Endothelial cell of umbilical vein (primary cell): ENCODE measurements at regions not wholly inside any gene's neighbourhood (a gene's known extent, or its start where the extent isn't known, plus 50 kb on each side); places are given as distances from the start of the nearest gene placed in this dataset.

Source experiments
- BruUV-seq: library from RNA; stranded (reverse); fragments of 400-500 nt; replicated peaks from 2 replicates; lab custom pipeline; 2021; lab: Mats Ljungman, UMichigan
- CTCF ChIA-PET: fragments of 300-600, 350-600 bp; sonication (Branson Sonifier 250); formaldehyde crosslinking; loops from one replicate; lab custom pipeline; 2021; ENCODE audit warnings: antibody characterized with exemption, inconsistent platforms; lab: Charles Lee
- POLR2A ChIA-PET: fragments of 300-600, 350-600 bp; sonication (Branson Sonifier 250); formaldehyde crosslinking; loops from one replicate; lab custom pipeline; 2021; ENCODE audit warnings: antibody characterized with exemption, inconsistent platforms; lab: Charles Lee
- DNase-seq: peaks from one replicate; pipeline ENCODE4 v3.0.0-alpha.2; 2011; ENCODE audit warnings: low read depth, low spot score
- FAIRE-seq: peaks from 2 replicates; lab custom pipeline; 2011; peaks lifted over from hg19 to GRCh38; lab: Jason Lieb, UNC
- H2AFZ ChIP-seq: 2 replicates; pipeline ENCODE4 v1.6.0; 2012; ENCODE audit warnings: low read depth, low read length, control low read depth, inconsistent platforms
- H3K27ac ChIP-seq: 2 replicates; pipeline ENCODE4 v1.5.1; 2011; ENCODE audit warnings: low read depth, mild to moderate bottlenecking, control low read depth, low read length, moderate library complexity; ENCODE audit not compliant: insufficient read depth
- H3K27me3 ChIP-seq, 2 experiments: 2 replicates each; pipeline versions ENCODE4 v1.6.0 to v1.6.1; 2011; ENCODE audit warnings: low read length in 2 of 2, mixed read lengths in 1 of 2; ENCODE audit not compliant: control insufficient read depth in 2 of 2, insufficient read depth in 2 of 2
- H3K36me3 ChIP-seq, 2 experiments: 2 replicates in 1 of 2; 3 replicates in 1 of 2; pipeline ENCODE4 v1.5.1; 2011; ENCODE audit warnings: low read length in 2 of 2, mild to moderate bottlenecking in 1 of 2, moderate library complexity in 1 of 2; ENCODE audit not compliant: control insufficient read depth in 2 of 2, insufficient read depth in 2 of 2; ENCODE audit errors: extremely low read depth in 1 of 2
- H3K4me1 ChIP-seq: 3 replicates; pipeline ENCODE4 v1.5.1; 2011; ENCODE audit warnings: mild to moderate bottlenecking, low read length; ENCODE audit not compliant: control insufficient read depth, insufficient read depth; ENCODE audit errors: extremely low read depth
- H3K4me2 ChIP-seq: 2 replicates; pipeline ENCODE4 v1.6.1; 2011; ENCODE audit warnings: low read length, control low read depth, mixed read lengths; ENCODE audit not compliant: insufficient read depth
- H3K4me3 ChIP-seq, 3 experiments: fragments of 200-600 bp in 1 of 3; sonication (generic), shearing (Covaris generic) in 1 of 3; replicated peaks in 1 of 3; 2 replicates each; pipeline ENCODE4 v1.5.1; 2011 to 2016; ENCODE audit warnings: control low read depth in 3 of 3, low read length in 3 of 3, mild to moderate bottlenecking in 2 of 3, inconsistent platforms in 1 of 3, low read depth in 1 of 3, moderate library complexity in 1 of 3; ENCODE audit not compliant: insufficient read depth in 1 of 3
- H3K79me2 ChIP-seq: 2 replicates; pipeline ENCODE4 v1.6.0; 2012; ENCODE audit warnings: low read length, inconsistent platforms; ENCODE audit not compliant: control insufficient read depth, insufficient read depth
- H3K9ac ChIP-seq: replicated peaks from 2 replicates; pipeline ENCODE3; 2011; ENCODE audit warnings: low read length, control low read depth; ENCODE audit not compliant: insufficient read depth; ENCODE audit errors: extremely low read depth
- H3K9me1 ChIP-seq: replicated peaks from 3 replicates; pipeline ENCODE4 v1.6.0; 2011; ENCODE audit warnings: mild to moderate bottlenecking, low read length; ENCODE audit not compliant: control insufficient read depth, insufficient read depth; ENCODE audit errors: extremely low read depth
- H3K9me3 ChIP-seq: replicated peaks from 2 replicates; pipeline ENCODE4 v1.5.1; 2012; ENCODE audit warnings: low read length, inconsistent platforms; ENCODE audit not compliant: control insufficient read depth, insufficient read depth
- H4K20me1 ChIP-seq: replicated peaks from 2 replicates; pipeline ENCODE3; 2011; ENCODE audit warnings: mild to moderate bottlenecking, low read length; ENCODE audit not compliant: control insufficient read depth, insufficient read depth; ENCODE audit errors: extremely low read depth
- CTCF ChIP-seq, 2 donors: IDR thresholded peaks; 1 replicate in 1 of 2; 2 replicates in 1 of 2; pipeline ENCODE4 v1.5.1; 2011; ENCODE audit warnings: low read length in 2 of 2, mild to moderate bottlenecking in 2 of 2, moderate library complexity in 2 of 2, control low read depth in 1 of 2, inconsistent platforms in 1 of 2, low read depth in 1 of 2; ENCODE audit not compliant: insufficient read depth in 1 of 2; ENCODE audit errors: extremely low read depth in 1 of 2
- EZH2 ChIP-seq: IDR thresholded peaks from 2 replicates; pipeline ENCODE4 v1.6.1; 2012; ENCODE audit warnings: borderline replicate concordance, low read depth, mild to moderate bottlenecking, moderate library complexity, low read length, inconsistent platforms; ENCODE audit not compliant: severe bottlenecking
- FOS ChIP-seq: IDR thresholded peaks from 2 replicates; pipeline ENCODE4 v1.6.1; 2011; ENCODE audit warnings: mild to moderate bottlenecking, low read length, moderate library complexity, borderline replicate concordance; ENCODE audit not compliant: insufficient read depth
- GATA2 ChIP-seq: IDR thresholded peaks from 2 replicates; pipeline ENCODE4 v1.7.0; 2011; ENCODE audit warnings: low read depth, mild to moderate bottlenecking, moderate library complexity, mixed read lengths, low read length; ENCODE audit not compliant: insufficient read length, insufficient read depth
- JUN ChIP-seq: IDR thresholded peaks from 2 replicates; pipeline ENCODE4 v1.6.1; 2011; ENCODE audit warnings: borderline replicate concordance, low read depth; ENCODE audit not compliant: insufficient read length, insufficient read depth
- MAX ChIP-seq: IDR thresholded peaks from 2 replicates; pipeline ENCODE4 v1.6.1; 2011; ENCODE audit not compliant: insufficient read depth, insufficient read length
- MYC ChIP-seq: IDR thresholded peaks from one replicate; pipeline ENCODE4 v1.6.1; 2011; ENCODE audit warnings: mild to moderate bottlenecking, low read depth, low read length
- POLR2A ChIP-seq: IDR thresholded peaks from 2 replicates; pipeline ENCODE4 v1.6.1; 2012; ENCODE audit warnings: low read depth, mild to moderate bottlenecking, control low read depth, low read length
- POLR2AphosphoS5 ChIP-seq: IDR thresholded peaks from 2 replicates; pipeline ENCODE4 v1.6.1; 2012; ENCODE audit warnings: low read depth, mild to moderate bottlenecking, control low read depth, low read length, moderate library complexity; ENCODE audit not compliant: insufficient read depth
- dilution Hi-C: fragments of 300-500 bp; cut with MboI; formaldehyde crosslinking; loops from one replicate; pipeline ENCODE4 v1.15.0; 2019; ENCODE audit warnings: low sequenced_read_pairs; ENCODE audit not compliant: extremely low pct_ligation_motif_present
- intact Hi-C: fragments of 100-400 bp; cut with micrococcal nuclease; formaldehyde crosslinking; loops from one replicate; pipeline ENCODE4 v1.10.0; 2022

GRCh38 chr6:51505434-51505833, 582.0 kb downstream of the PKHD1 start:
- Histone ChIP-seq H3K27me3 (no peaks in the 10 kb centered on the region), H3K27ac (no peak overlapping the region), H3K36me3 (no peaks in the 10 kb centered on the region), H3K4me3 (no peak overlapping the region), H3K9me3 (peaks cover 2% of the 10 kb centered on the region), H4K20me1 (no peaks in the 10 kb centered on the region), H3K79me2 (no peaks in the 10 kb centered on the region), H3K4me2 (no peak overlapping the region), H2AFZ (no peak overlapping the region), H3K9me1 (no peaks in the 10 kb centered on the region), H3K9ac (no peak overlapping the region), H3K4me1 (no peaks in the 10 kb centered on the region)
- intact Hi-C loops: no loop called here
- FAIRE-seq: no peak
- dilution Hi-C loops: no loop called here
- POLR2A ChIA-PET: no interaction called here
- no peak for TF ChIP-seq EZH2
- TF ChIP-seq POLR2AphosphoS5: no peak
- no peak for TF ChIP-seq POLR2A
- TF ChIP-seq GATA2: no peak
- no peak for TF ChIP-seq CTCF (IDR thresholded peaks at IDR 0.05; ENCODE audit: extremely low read depth in 1 of 2, insufficient read depth in 1 of 2, low read depth in 1 of 2, low read length in 2 of 2)
- no peak for TF ChIP-seq FOS
- TF ChIP-seq MYC: no peak
- TF ChIP-seq JUN: no peak
- no peak for TF ChIP-seq MAX
- DNase-seq: no peak
- CTCF ChIA-PET: no interaction called here
- no TSS peak for BruUV-seq
